Stimulated activated effector memory CD8-positive, alpha-beta T cell treated with anti-CD3 and anti-CD28 coated beads, Interleukin-12 subunit alpha, Interleukin-12 subunit beta, amount 100 ng/mL, for 72 hours (primary cell): ENCODE measurements at regions not wholly inside any gene's neighbourhood (a gene's known extent, or its start where the extent isn't known, plus 50 kb on each side); places are given as distances from the start of the nearest gene placed in this dataset.

Experiments used
- ATAC-seq: fragments of 150-1000 bp; cut with Tn5 transposase; 2 replicates; pipeline ENCODE4 v1.10.0; 2021
- DNase-seq, 2 donors: peaks; one replicate each; pipeline ENCODE4 v3.0.0; 2021 to 2022; ENCODE audit warnings: low spot score in 2 of 2
- H3K27ac Mint-ChIP-seq: one replicate; pipeline ENCODE4 v1.8.0; 2022; ENCODE audit warnings: mild to moderate bottlenecking, mixed read lengths
- H3K36me3 Mint-ChIP-seq: one replicate; pipeline ENCODE4 v1.8.0; 2022; ENCODE audit warnings: mild to moderate bottlenecking, mixed read lengths
- H3K4me1 Mint-ChIP-seq: one replicate; pipeline ENCODE4 v1.8.0; 2022; ENCODE audit warnings: mixed read lengths
- H3K4me3 Mint-ChIP-seq: one replicate; pipeline ENCODE4 v1.8.0; 2022; ENCODE audit warnings: mild to moderate bottlenecking, mixed read lengths
- H3K9me3 Mint-ChIP-seq: one replicate; pipeline ENCODE4 v1.8.0; 2022; ENCODE audit warnings: mixed read lengths

- H3K4me3 Mint-ChIP-seq, result no peak overlapping the region
- ATAC-seq, result no peak
- no peaks in the 10 kb centered on the region for H3K36me3 Mint-ChIP-seq
These were observed 61.3 kb upstream of the TBXT start for GRCh38 chr6:166228839-166229528.

GRCh38 chr6:166228425-166228824 is 60.8 kb upstream of the TBXT start:
- Mint-ChIP-seq H3K4me3 (no peak overlapping the region), H3K4me1 (peaks cover 8% of the 10 kb centered on the region), H3K9me3 (no peaks in the 10 kb centered on the region), H3K27ac (no peak overlapping the region), H3K36me3 (no peaks in the 10 kb centered on the region)
- no peak for DNase-seq
- no peak for ATAC-seq

More at GRCh38 chr6:166228839-166229528, 61.3 kb upstream of the TBXT start:
- no peak overlapping the region for H3K27ac Mint-ChIP-seq
- H3K4me1 Mint-ChIP-seq, result peaks cover 8% of the 10 kb centered on the region
- H3K9me3 Mint-ChIP-seq, result no peaks in the 10 kb centered on the region
- DNase-seq, result no peak

- Mint-ChIP-seq H3K9me3 (no peaks in the 10 kb centered on the region), H3K4me3 (no peak overlapping the region), H3K27ac (no peak overlapping the region)
These were observed 55.4 kb upstream of the TBXT start for GRCh38 chr6:166223079-166223478.

GRCh38 chr6:166222631-166223030 is 55.0 kb upstream of the TBXT start:
- DNase-seq, result no peak
- ATAC-seq, result no peak
- H3K4me3 Mint-ChIP-seq, result no peak overlapping the region
- H3K36me3 Mint-ChIP-seq, result no peaks in the 10 kb centered on the region
- H3K27ac Mint-ChIP-seq, result no peak overlapping the region
- H3K9me3 Mint-ChIP-seq, result no peaks in the 10 kb centered on the region
- H3K4me1 Mint-ChIP-seq, result peaks cover 14% of the 10 kb centered on the region

More at GRCh38 chr6:166223079-166223478, 55.4 kb upstream of the TBXT start:
- Mint-ChIP-seq H3K36me3 (no peaks in the 10 kb centered on the region), H3K4me1 (peaks cover 14% of the 10 kb centered on the region)
- DNase-seq (no peak), ATAC-seq (no peak)

GRCh38 chr6:166221636-166222035 is 54.0 kb upstream of the TBXT start:
- H3K36me3 Mint-ChIP-seq, result no peaks in the 10 kb centered on the region
- H3K4me1 Mint-ChIP-seq, result peaks cover 14% of the 10 kb centered on the region
- H3K9me3 Mint-ChIP-seq, result no peaks in the 10 kb centered on the region
- DNase-seq (no peak), ATAC-seq (no peak)
- H3K4me3 Mint-ChIP-seq, result no peak overlapping the region
- no peak overlapping the region for H3K27ac Mint-ChIP-seq

- no peak overlapping the region for H3K27ac Mint-ChIP-seq
- H3K4me1 Mint-ChIP-seq, result peaks cover 14% of the 10 kb centered on the region
- no peaks in the 10 kb centered on the region for H3K36me3 Mint-ChIP-seq
- DNase-seq (no peak), ATAC-seq (peak; percentile 76)
- no peak overlapping the region for H3K4me3 Mint-ChIP-seq
- no peaks in the 10 kb centered on the region for H3K9me3 Mint-ChIP-seq
These were observed 53.4 kb upstream of the TBXT start for GRCh38 chr6:166221040-166221439.
